ENCODE measurements at regions not wholly inside any gene's neighbourhood (a gene's known extent, or its start where the extent isn't known, plus 50 kb on each side); places are given as distances from the start of the nearest gene placed in this dataset.

- DNase-seq, result no peak
These were observed 165.9 kb downstream of the ST6GAL2 start for GRCh38 chr2:106720026-106720425.

DNA sequence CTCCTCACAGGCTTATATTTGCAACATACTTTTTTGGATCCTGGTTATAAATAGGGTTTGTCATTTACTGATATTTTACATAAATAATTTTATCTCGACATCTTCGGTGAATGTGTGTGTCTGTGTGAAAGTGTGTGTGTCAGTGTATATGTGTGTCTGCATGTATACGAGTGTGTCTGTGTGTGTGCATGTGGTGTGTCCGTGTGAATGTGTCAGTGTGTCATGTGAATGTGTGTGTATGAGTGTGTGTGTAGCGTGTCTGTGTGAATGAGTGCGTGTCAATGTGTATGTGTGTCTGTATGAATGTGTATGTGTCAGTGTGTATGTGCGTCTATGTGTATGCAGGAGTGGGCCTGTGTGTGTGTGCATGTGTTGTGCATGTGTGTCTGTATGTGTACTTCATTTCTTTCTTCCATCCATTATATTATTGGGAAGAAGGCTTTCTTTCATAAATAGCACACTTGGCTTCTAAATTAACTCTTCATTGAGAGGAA lies 161.6 kb downstream of the ST6GAL2 start:
- DNase-seq, result no peak

DNA sequence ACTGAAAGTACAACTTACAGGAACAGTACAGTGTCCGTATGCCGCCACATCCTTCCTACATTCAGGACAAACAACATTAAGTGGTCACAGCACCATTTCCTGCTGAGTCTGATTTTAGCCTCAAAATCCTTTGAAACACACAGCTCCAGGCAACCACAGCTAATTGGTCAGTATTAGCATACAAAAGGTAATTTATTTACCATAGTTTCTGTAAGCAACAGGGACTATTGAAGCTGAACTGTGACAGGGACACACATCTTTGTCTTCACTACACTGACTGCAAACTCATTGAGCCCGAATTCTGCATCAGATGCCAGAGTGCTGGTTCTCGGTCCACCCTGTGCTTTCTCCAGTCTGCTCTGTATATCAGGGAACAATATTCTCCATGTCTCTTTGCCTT lies 151.8 kb downstream of the ST6GAL2 start:
- DNase-seq, result no peak

DNA sequence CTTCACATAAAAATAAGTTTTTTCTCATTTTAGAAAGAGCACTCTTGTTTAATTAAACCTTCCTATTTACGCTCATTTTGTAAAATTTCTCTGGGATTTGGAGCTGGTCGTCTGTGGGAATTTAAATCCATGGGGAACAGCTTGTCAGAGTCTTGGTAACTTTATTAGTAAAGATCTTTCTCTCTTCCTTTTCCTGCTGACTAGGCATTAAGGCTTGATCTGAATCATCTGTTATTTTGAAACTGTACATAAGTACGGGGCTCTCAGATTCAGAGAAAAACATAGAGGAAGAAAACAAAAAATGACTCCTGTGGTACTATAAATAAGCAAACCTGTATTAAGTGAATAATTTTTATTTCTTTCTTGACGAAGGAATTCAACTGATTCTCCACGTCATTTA lies 150.2 kb downstream of the ST6GAL2 start:
- DNase-seq, result no peak

GRCh38 chr2:106736221-106736620 lies 149.7 kb downstream of the ST6GAL2 start:
- DNase-seq, result no peak

GRCh38 chr2:106745468-106745867 lies 140.5 kb downstream of the ST6GAL2 start:
- no peak for DNase-seq

DNA sequence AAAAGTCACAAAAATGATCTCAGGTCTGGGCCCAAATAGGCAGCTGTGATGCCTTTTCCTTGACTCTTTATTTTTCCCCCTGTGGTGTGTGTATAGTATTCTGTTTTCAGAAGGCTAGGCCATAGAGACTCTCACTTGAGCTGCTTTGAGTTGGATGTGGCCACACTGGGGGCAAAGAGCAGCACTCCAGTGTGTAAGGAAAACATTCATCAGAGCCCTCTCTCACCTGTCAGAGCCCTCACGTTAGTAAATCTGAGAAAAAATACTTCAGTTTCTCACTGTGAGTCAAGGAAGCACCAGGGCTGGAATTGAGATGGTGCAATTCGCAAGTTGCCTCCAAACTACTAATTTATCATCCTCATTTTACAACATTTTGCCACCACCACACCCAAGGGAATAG lies 136.1 kb downstream of the ST6GAL2 start:
- no peak for DNase-seq
